ENCODE measurements at regions not wholly inside any gene's neighbourhood (a gene's known extent, or its start where the extent isn't known, plus 50 kb on each side); places are given as distances from the start of the nearest gene placed in this dataset.

GRCh38 chr1:224534731-224535130 lies 81.4 kb upstream of the CNIH3 start:
- in situ Hi-C loops (cut with MboI; ENCODE audit: low pct_ligation_motif_present in 1 of 4, low pct_unique_long_range_greater_than_20kb in 1 of 4, low sequenced_read_pairs in 3 of 4), result no loop called here
- intact Hi-C loops (cut with DNase I; ENCODE audit: low total_unique reads), result no loop called here
- H3K36me3 ChIP-seq, result no peaks in the 10 kb centered on the region
- 86 to 100% methylated on average over 2 to 3 of the region's 3 CpGs for WGBS, 2 donors (ENCODE audit: low coverage in 1 of 2)
- DNase-seq, result no peak
- no peak overlapping the region for H3K4me3 ChIP-seq
- H3K4me1 ChIP-seq, result no peaks in the 10 kb centered on the region
- no peaks in the 10 kb centered on the region for H3K27me3 ChIP-seq
- no peaks in the 10 kb centered on the region for H3K9me3 ChIP-seq
- TF ChIP-seq CTCF (IDR thresholded peaks at IDR 0.05) (no peak), EP300 (IDR thresholded peaks at IDR 0.05; ENCODE audit: low read depth) (no peak), POLR2A (IDR thresholded peaks at IDR 0.05) (no peak), POLR2AphosphoS5 (IDR thresholded peaks at IDR 0.05) (no peak)
- H3K27ac ChIP-seq, result no peak overlapping the region

GRCh38 chr1:224535641-224536040 lies 80.5 kb upstream of the CNIH3 start:
- H3K36me3 ChIP-seq, result no peaks in the 10 kb centered on the region
- no peak for DNase-seq
- H3K9me3 ChIP-seq, result no peaks in the 10 kb centered on the region
- 82 to 87% methylated on average over 3 to 7 of the region's 7 CpGs for WGBS, 2 donors (ENCODE audit: low coverage in 1 of 2)
- H3K27me3 ChIP-seq, result no peaks in the 10 kb centered on the region
- H3K4me1 ChIP-seq, result peaks cover 0 to 6% (median 0%) of the 10 kb centered on the region in 4 donors
- no peak overlapping the region for H3K4me3 ChIP-seq
- no peak overlapping the region for H3K27ac ChIP-seq
- in situ Hi-C loops (cut with MboI; ENCODE audit: low pct_ligation_motif_present in 1 of 4, low pct_unique_long_range_greater_than_20kb in 1 of 4, low sequenced_read_pairs in 3 of 4) (no loop called here), intact Hi-C loops (cut with DNase I; ENCODE audit: low total_unique reads) (no loop called here)
- TF ChIP-seq POLR2AphosphoS5 (IDR thresholded peaks at IDR 0.05), result no peak
- no peak for TF ChIP-seq EP300 (IDR thresholded peaks at IDR 0.05; ENCODE audit: low read depth)
- TF ChIP-seq CTCF (IDR thresholded peaks at IDR 0.05), result no peak
- no peak for TF ChIP-seq POLR2A (IDR thresholded peaks at IDR 0.05)

- in situ Hi-C loops (cut with MboI; ENCODE audit: low pct_ligation_motif_present in 1 of 4, low pct_unique_long_range_greater_than_20kb in 1 of 4, low sequenced_read_pairs in 3 of 4), result no loop called here
- H3K27me3 ChIP-seq, result no peaks in the 10 kb centered on the region
- no peaks in the 10 kb centered on the region for H3K9me3 ChIP-seq
- TF ChIP-seq POLR2A (IDR thresholded peaks at IDR 0.05) (no peak), EP300 (IDR thresholded peaks at IDR 0.05; ENCODE audit: low read depth) (no peak), POLR2AphosphoS5 (IDR thresholded peaks at IDR 0.05) (no peak), CTCF (IDR thresholded peaks at IDR 0.05) (no peak)
- DNase-seq, result no peak
- intact Hi-C loops (cut with DNase I; ENCODE audit: low total_unique reads), result no loop called here
- no peaks in the 10 kb centered on the region for H3K36me3 ChIP-seq
- peaks cover 0 to 19% (median 5%) of the 10 kb centered on the region in 4 donors for H3K4me1 ChIP-seq
- H3K4me3 ChIP-seq, result no peak overlapping the region
- H3K27ac ChIP-seq, result no peak overlapping the region
- WGBS, 2 donors (ENCODE audit: low coverage in 1 of 2), result 39 to 45% methylated on average over 4 of the region's 4 CpGs
Observed at GRCh38 chr1:224539971-224540370, 76.1 kb upstream of the CNIH3 start.

- H3K4me1 ChIP-seq, result peaks cover 0 to 19% (median 5%) of the 10 kb centered on the region in 4 donors
- intact Hi-C loops (cut with DNase I; ENCODE audit: low total_unique reads) (no loop called here), in situ Hi-C loops (cut with MboI; ENCODE audit: low pct_ligation_motif_present in 1 of 4, low pct_unique_long_range_greater_than_20kb in 1 of 4, low sequenced_read_pairs in 3 of 4) (no loop called here)
- no peaks in the 10 kb centered on the region for H3K9me3 ChIP-seq
- DNase-seq, result no peak
- 81 to 91% methylated on average over 1 of the region's 1 CpG for WGBS, 2 donors (ENCODE audit: low coverage in 1 of 2)
- H3K36me3 ChIP-seq, result no peaks in the 10 kb centered on the region
- H3K4me3 ChIP-seq, result no peak overlapping the region
- H3K27ac ChIP-seq, result no peak overlapping the region
- TF ChIP-seq POLR2AphosphoS5 (IDR thresholded peaks at IDR 0.05) (no peak), POLR2A (IDR thresholded peaks at IDR 0.05) (no peak), CTCF (IDR thresholded peaks at IDR 0.05) (no peak), EP300 (IDR thresholded peaks at IDR 0.05; ENCODE audit: low read depth) (no peak)
- no peaks in the 10 kb centered on the region for H3K27me3 ChIP-seq
Observed at GRCh38 chr1:224540535-224540934, 75.6 kb upstream of the CNIH3 start.

Data from transverse colon (tissue), 4 donors.